Omental fat pad (tissue), 3 donors: ENCODE measurements at regions not wholly inside any gene's neighbourhood (a gene's known extent, or its start where the extent isn't known, plus 50 kb on each side); places are given as distances from the start of the nearest gene placed in this dataset.

Experiments
- ATAC-seq: fragments of 150-250 bp; one replicate; pipeline ENCODE4 v1.9.1; 2016; ENCODE audit warnings: mild to moderate bottlenecking, moderate library complexity; ENCODE audit not compliant: low FRiP score
- DNase-seq: peaks from one replicate; pipeline ENCODE4 v3.0.0-alpha.2; 2019; ENCODE audit warnings: low spot score
- TF ChIP-seq, protein P1 (sequence below), 3 donors: fragments of 450-650 bp; IDR thresholded peaks; one replicate each; pipeline ENCODE4 v1.5.1; 2016 to 2017; ENCODE audit warnings: antibody characterized with exemption in 3 of 3, mild to moderate bottlenecking in 3 of 3, moderate library complexity in 2 of 3

DNA sequence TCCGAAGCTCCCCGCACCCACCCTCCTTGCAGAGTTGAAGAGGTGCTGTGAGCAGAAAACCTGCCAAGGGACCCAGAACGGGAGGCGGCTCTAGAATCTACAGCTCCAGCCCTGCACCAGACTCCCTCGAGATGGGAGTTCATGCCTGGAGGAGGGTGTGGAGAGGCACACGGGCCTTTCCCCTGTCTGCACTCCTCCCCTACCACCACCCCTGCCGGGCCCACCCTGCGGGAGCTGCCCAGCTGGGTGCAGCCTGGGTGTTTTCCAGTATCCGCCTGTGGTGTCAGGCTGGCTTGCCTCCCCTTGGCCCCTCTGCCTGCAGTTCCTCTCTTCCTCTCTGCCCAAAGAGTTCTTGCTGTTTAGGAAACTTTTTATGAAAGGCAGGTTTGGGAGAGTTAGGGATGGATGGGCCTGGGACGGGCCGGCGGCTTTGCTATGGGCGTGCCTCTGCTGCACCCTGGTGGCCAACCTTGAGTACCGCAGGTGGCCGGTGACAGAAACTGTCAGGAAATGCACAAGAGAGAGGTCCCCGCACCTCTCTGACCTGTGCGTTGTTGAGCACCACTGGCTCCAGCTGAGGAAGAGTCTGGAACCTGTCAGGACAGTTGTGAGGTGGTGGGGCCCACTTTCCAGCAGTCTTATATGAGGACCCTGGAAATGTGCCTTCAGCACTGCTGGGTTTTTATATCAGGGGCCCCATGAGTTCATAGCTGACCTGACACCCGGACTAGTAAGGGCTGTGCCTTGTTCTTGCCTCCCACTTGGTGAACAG, 354.1 kb downstream of the SEC14L1 start:
- DNase-seq: peak; percentile 57
- TF ChIP-seq, protein P1, sequence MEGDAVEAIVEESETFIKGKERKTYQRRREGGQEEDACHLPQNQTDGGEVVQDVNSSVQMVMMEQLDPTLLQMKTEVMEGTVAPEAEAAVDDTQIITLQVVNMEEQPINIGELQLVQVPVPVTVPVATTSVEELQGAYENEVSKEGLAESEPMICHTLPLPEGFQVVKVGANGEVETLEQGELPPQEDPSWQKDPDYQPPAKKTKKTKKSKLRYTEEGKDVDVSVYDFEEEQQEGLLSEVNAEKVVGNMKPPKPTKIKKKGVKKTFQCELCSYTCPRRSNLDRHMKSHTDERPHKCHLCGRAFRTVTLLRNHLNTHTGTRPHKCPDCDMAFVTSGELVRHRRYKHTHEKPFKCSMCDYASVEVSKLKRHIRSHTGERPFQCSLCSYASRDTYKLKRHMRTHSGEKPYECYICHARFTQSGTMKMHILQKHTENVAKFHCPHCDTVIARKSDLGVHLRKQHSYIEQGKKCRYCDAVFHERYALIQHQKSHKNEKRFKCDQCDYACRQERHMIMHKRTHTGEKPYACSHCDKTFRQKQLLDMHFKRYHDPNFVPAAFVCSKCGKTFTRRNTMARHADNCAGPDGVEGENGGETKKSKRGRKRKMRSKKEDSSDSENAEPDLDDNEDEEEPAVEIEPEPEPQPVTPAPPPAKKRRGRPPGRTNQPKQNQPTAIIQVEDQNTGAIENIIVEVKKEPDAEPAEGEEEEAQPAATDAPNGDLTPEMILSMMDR (IDR thresholded peaks at IDR 0.05): peak in 2 of 3 donors; percentile 91 to 94
- peak; percentile 79 for ATAC-seq

DNA sequence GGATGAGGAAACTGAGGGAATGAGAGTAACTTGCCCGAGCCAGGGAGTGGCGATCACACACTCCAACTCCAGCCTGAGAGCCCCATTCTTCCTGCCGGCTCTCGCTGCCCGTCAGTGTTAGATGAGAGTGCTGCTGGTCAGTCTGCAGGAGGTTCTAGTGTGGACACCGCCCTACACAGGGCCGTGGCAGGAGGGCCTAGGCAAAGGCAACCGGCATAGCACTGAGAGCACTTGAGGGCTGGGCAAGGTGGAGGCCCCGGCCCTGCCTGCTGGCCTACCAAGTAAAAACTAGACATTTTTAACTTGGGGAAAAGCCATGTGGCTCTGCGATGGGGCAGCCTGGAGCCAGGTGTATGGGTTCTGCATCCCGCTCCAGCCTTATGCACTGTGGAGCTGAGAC, 354.8 kb downstream of the SEC14L1 start:
- TF ChIP-seq, protein P1 (IDR thresholded peaks at IDR 0.05): no peak
- DNase-seq (peak; percentile 15), ATAC-seq (no peak)

DNA sequence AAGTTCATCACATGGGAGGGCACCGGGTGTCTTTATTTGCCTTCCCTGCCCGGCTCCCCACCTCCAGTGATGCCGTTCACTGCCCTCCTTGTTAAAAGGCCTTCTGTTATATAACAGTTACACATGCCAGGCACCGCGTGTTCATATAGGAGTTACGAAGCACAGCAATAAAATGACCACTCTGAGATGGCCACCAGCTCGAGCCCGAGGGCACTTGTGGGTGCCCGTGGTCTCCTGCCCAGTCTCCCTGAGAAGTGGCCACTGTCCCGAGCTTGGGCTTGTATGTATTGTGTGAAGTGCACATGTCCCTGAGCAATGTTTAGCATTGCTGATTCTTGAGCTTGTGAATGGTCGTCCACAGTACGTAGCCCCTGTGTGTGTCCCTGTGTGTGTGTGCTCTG, 355.6 kb downstream of the SEC14L1 start:
- DNase-seq: peak; percentile 14
- TF ChIP-seq, protein P1 (IDR thresholded peaks at IDR 0.05): no peak
- ATAC-seq: no peak

DNA sequence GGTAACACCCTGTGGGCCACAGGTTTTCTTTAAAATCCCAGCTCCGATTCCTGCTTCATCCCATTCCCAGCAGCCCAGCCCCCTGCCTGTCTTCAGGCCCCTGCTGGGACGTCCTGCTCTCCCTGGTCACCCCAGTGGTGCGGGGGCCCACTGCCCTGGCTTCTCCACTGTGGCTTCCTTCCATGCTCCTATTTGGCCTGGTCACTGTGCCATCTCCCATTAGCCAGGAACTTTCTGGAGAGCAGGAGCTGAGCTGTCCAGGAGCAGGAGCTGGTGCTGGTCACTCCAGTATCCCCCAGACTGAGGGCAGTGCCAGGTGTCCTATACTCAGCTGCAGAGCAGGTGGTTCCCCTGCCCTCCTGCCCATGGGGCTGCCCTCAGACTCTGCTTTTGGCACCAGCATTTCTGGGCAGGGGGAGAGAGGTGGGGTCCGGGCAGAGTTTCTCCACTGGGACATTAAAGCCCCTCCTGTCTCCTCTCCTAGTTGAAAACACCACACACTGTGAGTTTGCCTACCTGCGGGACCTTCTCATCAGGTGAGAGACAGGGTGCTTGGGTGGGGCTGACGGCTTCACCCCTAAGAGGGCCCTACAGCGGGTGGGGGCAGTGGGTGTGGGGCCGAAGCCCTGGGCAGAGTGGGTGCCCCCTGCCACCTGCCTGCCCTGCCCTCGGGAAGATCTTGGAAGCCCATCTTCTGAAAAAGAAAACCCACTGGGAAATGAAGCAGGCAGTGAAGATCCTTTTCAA, 356.2 kb downstream of the SEC14L1 start:
- DNase-seq (peak; percentile 3), ATAC-seq (no peak)
- TF ChIP-seq, protein P1 (IDR thresholded peaks at IDR 0.05): no peak

DNA sequence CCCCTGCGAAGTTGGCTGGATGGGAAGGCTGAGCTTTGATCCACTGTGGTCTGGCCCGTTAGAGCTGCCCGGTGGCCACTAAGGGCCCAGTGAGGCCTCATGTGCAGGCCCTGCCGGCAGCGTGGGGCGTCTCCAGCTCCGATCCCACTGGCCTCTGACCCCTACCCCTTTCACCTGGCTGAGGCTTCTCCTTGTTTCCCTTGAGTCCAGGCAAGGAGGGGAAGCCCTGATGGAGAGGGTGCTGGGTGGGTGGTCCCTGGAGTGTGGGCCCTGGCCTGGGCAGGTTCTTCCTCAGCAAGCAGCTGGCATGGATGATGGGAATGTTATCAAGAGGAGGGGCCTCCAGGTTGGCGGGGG, 356.8 kb downstream of the SEC14L1 start:
- DNase-seq (peak; percentile 4), ATAC-seq (no peak)
- TF ChIP-seq, protein P1 (IDR thresholded peaks at IDR 0.05): no peak

DNA sequence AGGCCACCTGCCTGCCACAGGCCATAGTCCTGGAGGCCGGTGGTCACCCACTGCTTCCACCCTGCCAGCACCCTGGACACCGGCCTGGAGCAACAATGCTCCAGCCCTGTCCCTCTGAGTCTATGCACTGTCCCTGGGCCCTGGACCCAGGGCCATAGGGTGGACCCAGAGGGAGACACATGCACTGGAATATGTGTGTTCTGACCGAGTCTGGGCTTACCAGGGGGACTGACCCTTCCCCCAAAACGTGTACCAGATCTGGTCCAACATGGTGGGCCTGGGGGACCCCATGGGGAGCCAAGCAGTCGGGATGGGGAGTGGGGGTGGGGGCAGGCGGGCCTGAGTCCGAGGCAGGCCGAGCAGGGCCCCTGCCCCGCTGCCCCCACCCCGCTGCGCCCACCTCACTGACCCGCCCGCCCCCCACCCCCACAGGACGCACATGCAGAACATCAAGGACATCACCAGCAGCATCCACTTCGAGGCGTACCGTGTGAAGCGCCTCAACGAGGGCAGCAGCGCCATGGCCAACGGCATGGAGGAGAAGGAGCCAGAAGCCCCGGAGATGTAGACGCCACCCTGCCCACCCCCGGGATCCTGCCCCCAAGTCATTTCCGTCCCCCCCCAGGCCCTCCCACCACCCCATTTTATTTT, 357.4 kb downstream of the SEC14L1 start:
- DNase-seq (peak; percentile 2), ATAC-seq (no peak)

More for the DNA sequence above, 357.4 kb downstream of the SEC14L1 start:
- TF ChIP-seq, protein P1 (IDR thresholded peaks at IDR 0.05): no peak
